ENCODE measurements at regions not wholly inside any gene's neighbourhood (a gene's known extent, or its start where the extent isn't known, plus 50 kb on each side); places are given as distances from the start of the nearest gene placed in this dataset.
A peak's percentile ranks its signal among the peaks of the same experiment; 100 is the strongest.

DNA sequence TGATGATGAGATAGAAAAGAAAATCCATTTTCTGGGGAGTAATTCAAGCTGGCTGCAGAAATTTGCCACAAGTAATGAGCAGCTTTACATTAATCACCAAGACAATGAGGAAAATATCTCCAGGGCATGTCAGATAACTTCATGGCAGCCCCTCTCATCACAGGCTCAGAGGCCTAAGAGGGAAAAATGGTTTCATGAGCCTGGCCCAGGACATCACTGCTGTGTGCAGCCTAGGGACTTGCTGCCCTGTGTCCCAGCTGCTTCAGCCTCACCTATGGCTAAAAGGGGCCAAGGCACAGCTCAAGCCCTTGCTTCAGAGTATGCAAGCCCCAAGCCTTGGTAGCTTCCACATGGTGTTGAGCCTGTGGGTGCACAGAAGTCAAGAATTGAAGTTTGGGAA, 161.7 kb downstream of the OPA1 start:
- DNase-seq (ENCODE audit: low read depth) = no peak
- TF ChIP-seq, protein P1, sequence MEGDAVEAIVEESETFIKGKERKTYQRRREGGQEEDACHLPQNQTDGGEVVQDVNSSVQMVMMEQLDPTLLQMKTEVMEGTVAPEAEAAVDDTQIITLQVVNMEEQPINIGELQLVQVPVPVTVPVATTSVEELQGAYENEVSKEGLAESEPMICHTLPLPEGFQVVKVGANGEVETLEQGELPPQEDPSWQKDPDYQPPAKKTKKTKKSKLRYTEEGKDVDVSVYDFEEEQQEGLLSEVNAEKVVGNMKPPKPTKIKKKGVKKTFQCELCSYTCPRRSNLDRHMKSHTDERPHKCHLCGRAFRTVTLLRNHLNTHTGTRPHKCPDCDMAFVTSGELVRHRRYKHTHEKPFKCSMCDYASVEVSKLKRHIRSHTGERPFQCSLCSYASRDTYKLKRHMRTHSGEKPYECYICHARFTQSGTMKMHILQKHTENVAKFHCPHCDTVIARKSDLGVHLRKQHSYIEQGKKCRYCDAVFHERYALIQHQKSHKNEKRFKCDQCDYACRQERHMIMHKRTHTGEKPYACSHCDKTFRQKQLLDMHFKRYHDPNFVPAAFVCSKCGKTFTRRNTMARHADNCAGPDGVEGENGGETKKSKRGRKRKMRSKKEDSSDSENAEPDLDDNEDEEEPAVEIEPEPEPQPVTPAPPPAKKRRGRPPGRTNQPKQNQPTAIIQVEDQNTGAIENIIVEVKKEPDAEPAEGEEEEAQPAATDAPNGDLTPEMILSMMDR (conservative IDR thresholded peaks at IDR 0.05; ENCODE audit: control insufficient read depth, insufficient read depth, low read depth, low read length) = no peak
- H3K4me3 ChIP-seq (ENCODE audit: control insufficient read depth, low read depth, low read length) = no peak overlapping the region

DNA sequence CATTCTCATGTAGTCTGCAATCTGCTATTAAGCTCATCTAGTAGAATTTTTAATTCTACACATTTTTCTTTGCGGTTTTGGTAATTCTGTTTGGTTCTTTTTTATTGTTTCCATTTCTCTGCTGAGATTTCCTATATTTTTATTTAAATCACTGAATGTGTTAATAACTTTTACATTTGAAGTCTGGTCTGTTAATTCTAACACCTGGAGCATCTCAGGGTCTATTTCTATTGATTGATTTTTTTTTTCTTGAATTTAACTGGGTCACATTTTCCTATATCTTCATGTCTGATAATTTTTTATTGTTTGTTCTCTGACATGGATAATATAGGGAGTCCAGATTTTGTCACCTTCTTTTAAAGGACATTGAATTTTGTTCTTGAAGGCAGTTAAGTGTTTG, 163.5 kb downstream of the OPA1 start:
- TF ChIP-seq, protein P1 (conservative IDR thresholded peaks at IDR 0.05; ENCODE audit: control insufficient read depth, insufficient read depth, low read depth, low read length) = no peak
- no peak for DNase-seq (ENCODE audit: low read depth)
- no peak overlapping the region for H3K4me3 ChIP-seq (ENCODE audit: control insufficient read depth, low read depth, low read length)

DNA sequence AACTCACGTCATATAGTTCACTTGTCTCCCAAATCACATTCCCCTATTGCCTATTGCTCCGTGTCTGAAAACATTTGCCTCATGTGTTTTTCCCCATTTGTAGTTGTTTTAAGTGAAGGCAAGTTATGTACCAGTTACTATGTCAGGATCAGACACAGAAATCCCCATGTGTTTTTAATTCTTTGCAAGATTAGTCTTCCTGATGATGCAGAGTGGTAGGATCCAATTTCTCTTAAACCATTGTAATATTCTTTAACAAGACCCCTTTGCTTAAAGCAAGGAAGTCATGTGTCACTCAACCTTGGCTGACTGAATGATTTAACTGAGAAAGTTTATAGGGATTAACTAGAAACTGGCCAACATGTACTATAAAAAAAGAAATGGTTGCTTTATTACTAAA, 164.4 kb downstream of the OPA1 start:
- DNase-seq (ENCODE audit: low read depth) = peak; percentile 37
- no peak overlapping the region for H3K4me3 ChIP-seq (ENCODE audit: control insufficient read depth, low read depth, low read length)
- TF ChIP-seq, protein P1 (conservative IDR thresholded peaks at IDR 0.05; ENCODE audit: control insufficient read depth, insufficient read depth, low read depth, low read length) = no peak

DNA sequence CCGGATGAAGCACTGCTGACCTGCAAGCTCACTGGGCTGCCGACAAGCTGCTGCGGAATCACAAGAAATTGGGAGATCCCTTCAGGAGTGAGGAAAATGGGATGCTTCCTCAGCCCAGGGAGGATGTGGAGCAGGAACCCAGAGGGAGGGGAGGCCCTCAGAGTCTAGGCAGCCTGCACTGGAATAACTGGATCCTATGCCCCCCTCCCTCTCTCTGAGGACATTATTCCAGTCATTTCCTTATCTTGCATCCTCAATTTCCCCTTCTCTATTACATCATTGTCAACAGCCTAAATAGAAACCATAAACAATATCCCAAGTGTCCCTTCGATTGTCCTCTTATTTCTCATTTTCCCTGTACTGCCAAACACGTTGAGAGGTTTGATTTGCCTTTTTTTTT, 169.0 kb downstream of the OPA1 start:
- H3K4me3 ChIP-seq (ENCODE audit: control insufficient read depth, low read depth, low read length) = no peak overlapping the region
- TF ChIP-seq, protein P1 (conservative IDR thresholded peaks at IDR 0.05; ENCODE audit: control insufficient read depth, insufficient read depth, low read depth, low read length) = no peak
- no peak for DNase-seq (ENCODE audit: low read depth)

DNA sequence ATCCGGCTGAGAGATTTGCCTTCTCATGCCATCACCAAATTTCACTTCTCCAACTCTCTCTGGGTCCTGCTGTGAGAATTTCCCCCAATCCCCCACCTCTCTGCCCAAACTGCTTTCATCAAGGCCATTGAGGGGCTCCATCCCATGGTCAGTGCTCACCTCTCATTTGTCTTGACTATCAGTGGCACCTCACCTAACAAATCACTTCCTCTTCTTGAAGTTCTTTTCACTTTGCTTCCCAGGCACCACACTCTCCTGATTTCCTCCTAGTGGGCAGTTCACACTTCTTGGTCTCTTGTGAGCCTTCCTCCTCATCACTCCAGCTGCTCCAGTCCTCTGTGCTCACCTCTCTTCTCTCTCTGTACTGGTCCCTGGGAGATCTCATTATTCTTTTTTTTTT, 169.6 kb downstream of the OPA1 start:
- no peak overlapping the region for H3K4me3 ChIP-seq (ENCODE audit: control insufficient read depth, low read depth, low read length)
- DNase-seq (ENCODE audit: low read depth) = no peak
- TF ChIP-seq, protein P1 (conservative IDR thresholded peaks at IDR 0.05; ENCODE audit: control insufficient read depth, insufficient read depth, low read depth, low read length) = no peak

DNA sequence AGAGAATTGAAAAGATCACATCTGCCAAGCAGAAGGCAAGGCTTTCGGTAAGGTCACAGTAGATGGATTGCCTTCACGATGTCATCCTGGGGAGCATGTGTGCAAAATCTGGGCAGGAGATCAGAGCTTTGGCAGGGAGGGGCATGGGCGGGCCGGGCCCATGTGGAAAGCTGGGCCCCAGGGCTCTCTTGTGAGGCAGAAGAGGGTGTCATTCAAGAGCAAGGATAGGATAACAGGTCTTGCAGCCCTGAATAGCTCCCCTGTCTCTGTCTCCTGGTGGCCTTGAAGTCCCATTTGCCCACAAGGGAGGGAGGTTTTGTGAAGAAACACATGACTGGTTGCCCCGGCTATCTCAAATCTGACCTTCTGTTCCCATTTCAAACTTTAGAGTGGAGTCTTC, 172.0 kb downstream of the OPA1 start:
- TF ChIP-seq, protein P1 (conservative IDR thresholded peaks at IDR 0.05; ENCODE audit: control insufficient read depth, insufficient read depth, low read depth, low read length) = no peak
- no peak overlapping the region for H3K4me3 ChIP-seq (ENCODE audit: control insufficient read depth, low read depth, low read length)
- peak; percentile 17 for DNase-seq (ENCODE audit: low read depth)

All from fibroblast of mammary gland (primary cell).